A172 (cell line): ENCODE measurements at regions not wholly inside any gene's neighbourhood (a gene's known extent, or its start where the extent isn't known, plus 50 kb on each side); places are given as distances from the start of the nearest gene placed in this dataset.
"Not testable (repeated sequence)": the region's sequence is repeated elsewhere in the genome, so short reads cannot be mapped to it uniquely, and the experiment has no call there.

Experiments
- DNase-seq: peaks from one replicate; pipeline ENCODE4 v3.0.0-alpha.2; 2015; ENCODE audit warnings: low spot score

- DNase-seq = no peak
These were observed 186.7 kb downstream of the UACA start for GRCh38 chr15:70576696-70577095.

- no peak for DNase-seq
These were observed 187.1 kb downstream of the UACA start for GRCh38 chr15:70576276-70576675.

GRCh38 chr15:70575231-70576226 lies 187.8 kb downstream of the UACA start:
- DNase-seq = no peak

DNA sequence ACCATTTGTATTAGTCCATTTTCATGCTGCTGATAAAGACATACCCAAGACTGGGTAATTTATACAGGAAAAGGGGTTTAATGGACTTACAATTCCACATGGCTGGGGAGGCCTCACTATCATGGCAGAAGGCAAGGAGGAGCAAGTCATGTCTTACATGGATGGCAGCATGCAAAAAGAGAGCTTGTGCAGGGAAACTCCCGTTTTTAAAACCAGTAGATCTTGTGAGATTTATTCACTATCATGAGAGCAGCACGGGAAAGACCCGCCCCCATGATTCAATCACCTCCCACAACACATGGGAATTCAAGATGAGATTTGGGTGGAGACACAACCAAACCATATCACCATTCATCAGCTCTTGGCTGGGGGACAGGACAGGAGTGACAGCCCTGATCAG lies 189.0 kb downstream of the UACA start:
- DNase-seq = not testable (repeated sequence)

- no peak for DNase-seq
These were observed 190.1 kb downstream of the UACA start for GRCh38 chr15:70573121-70573850.

- DNase-seq = peak; percentile 25
These were observed 193.6 kb downstream of the UACA start for GRCh38 chr15:70569714-70570231.

- peak; percentile 57 for DNase-seq
These were observed 194.2 kb downstream of the UACA start for GRCh38 chr15:70569091-70569713.

GRCh38 chr15:70566989-70567388 lies 196.4 kb downstream of the UACA start:
- no peak for DNase-seq

DNA sequence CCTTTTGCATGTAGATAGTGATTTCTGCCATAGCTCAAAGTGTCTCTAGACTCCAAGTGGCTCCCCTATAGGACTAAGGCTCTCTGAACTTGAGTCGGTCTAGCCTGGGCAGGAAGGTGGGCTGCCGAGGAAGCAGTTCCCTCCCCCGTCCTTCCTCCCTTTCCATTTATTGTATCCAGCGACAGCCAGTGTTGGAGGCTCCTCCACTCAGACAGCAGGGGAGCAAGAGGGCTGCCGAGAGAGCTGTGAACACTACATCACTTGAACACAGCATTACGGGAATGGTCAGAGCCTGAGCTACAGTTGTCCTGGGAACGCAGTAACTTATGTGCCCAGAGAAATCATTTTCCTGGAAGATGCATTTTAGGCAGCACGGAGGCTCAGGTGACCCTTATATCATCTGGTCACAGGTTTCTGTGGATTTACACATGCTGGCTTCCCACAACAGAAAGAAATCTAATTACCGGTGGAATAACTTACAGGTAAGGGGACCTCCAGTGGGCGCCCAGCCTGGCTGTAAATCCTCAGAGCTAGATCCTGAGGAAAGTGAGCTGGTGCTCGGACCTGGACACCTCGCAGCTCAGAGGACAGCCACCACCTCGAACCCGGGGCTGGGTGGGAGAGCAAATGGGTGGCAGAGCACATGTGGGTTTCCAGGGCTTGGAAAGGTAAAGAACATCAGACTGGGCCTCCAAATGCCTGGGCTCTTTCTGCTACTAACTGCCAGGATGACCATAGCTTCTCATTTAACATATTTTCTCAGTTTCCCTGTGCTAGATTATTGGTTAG lies 197.1 kb downstream of the UACA start:
- no peak for DNase-seq

GRCh38 chr15:70563561-70564095 lies 199.7 kb downstream of the UACA start:
- no peak for DNase-seq

GRCh38 chr15:70562906-70563305 lies 200.5 kb downstream of the UACA start:
- DNase-seq = no peak

DNA sequence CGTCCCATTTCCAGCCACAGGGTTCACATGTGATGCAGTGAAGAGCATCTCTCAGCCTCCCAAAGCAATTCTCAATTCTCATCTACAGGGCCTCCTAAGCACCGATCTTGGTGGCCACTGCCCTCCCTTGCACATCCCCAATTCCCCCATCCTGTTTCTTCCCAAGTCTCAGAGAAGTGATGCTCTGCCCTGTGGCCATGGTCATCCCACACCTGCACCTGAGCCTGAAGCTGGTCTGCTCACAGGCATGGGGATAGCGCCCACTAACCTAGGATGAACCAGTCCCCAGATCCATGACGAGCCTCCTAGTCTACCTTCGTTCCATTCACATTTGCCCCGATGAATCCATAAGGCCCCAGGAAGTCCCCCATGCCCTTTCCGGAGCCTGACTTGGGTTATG lies 201.5 kb downstream of the UACA start:
- DNase-seq = no peak

GRCh38 chr15:70560617-70561328 lies 202.6 kb downstream of the UACA start:
- DNase-seq = no peak

- no peak for DNase-seq
These were observed 203.8 kb downstream of the UACA start for GRCh38 chr15:70559265-70560239.

DNA sequence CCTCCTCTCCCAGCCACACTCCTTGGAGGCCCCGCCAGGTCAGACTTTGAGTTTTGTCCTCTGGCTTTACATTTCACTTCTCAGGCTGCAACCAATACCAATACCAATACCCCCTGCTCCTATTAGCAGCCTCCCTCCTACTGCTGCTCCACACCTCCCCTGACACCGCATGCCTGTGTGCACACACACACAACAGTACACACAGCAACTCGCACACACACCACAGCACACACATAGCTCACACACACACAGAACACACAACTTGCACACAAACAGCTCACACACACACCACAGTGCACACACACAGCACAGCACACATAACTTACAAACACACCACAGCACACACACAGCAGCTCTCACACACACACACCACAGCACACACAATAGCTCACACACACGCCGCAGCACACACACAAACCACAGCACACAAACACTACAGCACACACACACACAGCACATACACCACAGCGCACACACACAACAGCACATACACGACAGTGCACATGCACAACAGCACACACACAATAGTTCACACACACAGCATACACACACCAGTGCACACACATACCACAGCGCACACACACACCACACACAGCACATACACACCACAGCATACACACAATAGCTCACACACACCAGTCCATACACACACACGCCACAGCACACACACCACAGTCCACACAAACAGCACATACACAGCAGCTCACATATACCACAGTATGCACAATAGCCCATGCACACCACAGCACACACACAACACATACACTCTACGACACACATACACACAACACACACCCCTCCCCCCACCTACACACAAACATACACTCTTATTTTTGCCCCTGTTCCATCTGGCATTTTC lies 204.7 kb downstream of the UACA start:
- DNase-seq = no peak

- no peak for DNase-seq
These were observed 205.7 kb downstream of the UACA start for GRCh38 chr15:70557521-70558258.

DNA sequence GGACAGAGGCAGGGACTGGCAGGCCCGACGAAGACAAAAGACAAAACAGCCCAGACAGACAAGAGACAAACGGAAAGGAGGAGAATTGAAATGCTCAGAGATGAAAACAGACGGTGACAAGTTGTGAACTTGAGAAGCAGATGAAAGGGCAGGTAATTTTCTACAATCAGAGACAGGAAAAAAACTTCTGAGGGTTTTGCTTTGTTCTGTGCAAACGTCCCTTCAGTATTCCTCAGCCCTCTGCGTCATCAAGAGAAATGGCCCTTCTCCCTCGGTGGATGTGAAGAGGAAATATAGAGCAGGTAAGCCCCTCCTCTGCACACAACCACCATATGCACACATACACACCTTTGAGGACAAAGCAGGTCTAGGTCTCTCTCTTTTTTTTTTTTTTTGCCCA lies 206.6 kb downstream of the UACA start:
- DNase-seq = no peak
